Osteocyte (in vitro differentiated cells): ENCODE measurements at regions not wholly inside any gene's neighbourhood (a gene's known extent, or its start where the extent isn't known, plus 50 kb on each side); places are given as distances from the start of the nearest gene placed in this dataset.

Experiments used
- DNase-seq: peaks from one replicate; pipeline ENCODE4 v3.0.0; 2021; ENCODE audit warnings: mixed read lengths; ENCODE audit not compliant: unreplicated experiment; ENCODE audit errors: extremely low spot score
- H3K27ac Mint-ChIP-seq: one replicate; pipeline ENCODE4 v1.8.0; 2021; ENCODE audit warnings: mild to moderate bottlenecking, mixed read lengths; ENCODE audit not compliant: unreplicated experiment
- H3K27me3 Mint-ChIP-seq: one replicate; pipeline ENCODE4 v1.8.0; 2021; ENCODE audit warnings: mixed read lengths; ENCODE audit not compliant: unreplicated experiment
- H3K36me3 Mint-ChIP-seq: one replicate; pipeline ENCODE4 v1.8.0; 2021; ENCODE audit warnings: mixed read lengths; ENCODE audit not compliant: unreplicated experiment
- H3K4me1 Mint-ChIP-seq: one replicate; pipeline ENCODE4 v1.8.0; 2021; ENCODE audit warnings: mixed read lengths; ENCODE audit not compliant: unreplicated experiment
- H3K4me3 Mint-ChIP-seq: one replicate; pipeline ENCODE4 v1.8.0; 2021; ENCODE audit warnings: mild to moderate bottlenecking, moderate library complexity, mixed read lengths; ENCODE audit not compliant: unreplicated experiment
- H3K9me3 Mint-ChIP-seq: one replicate; pipeline ENCODE4 v1.8.0; 2021; ENCODE audit warnings: mixed read lengths; ENCODE audit not compliant: unreplicated experiment
- CTCF ChIP-seq: fragments of 200-600 bp; sonication (generic); IDR thresholded peaks from 2 replicates; pipeline ENCODE4 v1.5.0; 2021; ENCODE audit warnings: antibody characterized with exemption, mild to moderate bottlenecking, moderate library complexity

- Mint-ChIP-seq H3K4me1 (no peaks in the 10 kb centered on the region), H3K27me3 (no peaks in the 10 kb centered on the region), H3K9me3 (no peaks in the 10 kb centered on the region), H3K36me3 (no peaks in the 10 kb centered on the region), H3K27ac (no peak overlapping the region), H3K4me3 (no peak overlapping the region)
- no peak for DNase-seq
- no peak for TF ChIP-seq CTCF
These were observed 162.0 kb upstream of the GATB start for GRCh38 chr4:151922811-151923210.

GRCh38 chr4:151922306-151922705 lies 161.5 kb upstream of the GATB start:
- Mint-ChIP-seq H3K4me1 (no peaks in the 10 kb centered on the region), H3K27ac (no peak overlapping the region), H3K4me3 (no peak overlapping the region), H3K36me3 (no peaks in the 10 kb centered on the region), H3K27me3 (no peaks in the 10 kb centered on the region), H3K9me3 (no peaks in the 10 kb centered on the region)
- DNase-seq, result no peak
- TF ChIP-seq CTCF, result no peak

- H3K4me3 Mint-ChIP-seq, result no peak overlapping the region
- no peak overlapping the region for H3K27ac Mint-ChIP-seq
- no peaks in the 10 kb centered on the region for H3K4me1 Mint-ChIP-seq
- H3K27me3 Mint-ChIP-seq, result no peaks in the 10 kb centered on the region
- no peak for TF ChIP-seq CTCF
- H3K9me3 Mint-ChIP-seq, result no peaks in the 10 kb centered on the region
- no peaks in the 10 kb centered on the region for H3K36me3 Mint-ChIP-seq
- no peak for DNase-seq
These were observed 161.0 kb upstream of the GATB start for GRCh38 chr4:151921811-151922210.

GRCh38 chr4:151921386-151921785 lies 160.6 kb upstream of the GATB start:
- DNase-seq, result no peak
- Mint-ChIP-seq H3K4me1 (no peaks in the 10 kb centered on the region), H3K9me3 (no peaks in the 10 kb centered on the region)

GRCh38 chr4:151917145-151917734 lies 156.4 kb upstream of the GATB start:
- Mint-ChIP-seq H3K36me3 (no peaks in the 10 kb centered on the region), H3K9me3 (peaks cover 12% of the 10 kb centered on the region), H3K4me1 (no peaks in the 10 kb centered on the region), H3K27me3 (peaks cover 8% of the 10 kb centered on the region), H3K4me3 (no peak overlapping the region), H3K27ac (no peak overlapping the region)
- no peak for DNase-seq
- TF ChIP-seq CTCF, result no peak

More at GRCh38 chr4:151921386-151921785, 160.6 kb upstream of the GATB start:
- H3K27me3 Mint-ChIP-seq, result no peaks in the 10 kb centered on the region
- no peak for TF ChIP-seq CTCF
- no peak overlapping the region for H3K4me3 Mint-ChIP-seq
- H3K27ac Mint-ChIP-seq, result no peak overlapping the region
- no peaks in the 10 kb centered on the region for H3K36me3 Mint-ChIP-seq
